ENCODE measurements at regions not wholly inside any gene's neighbourhood (a gene's known extent, or its start where the extent isn't known, plus 50 kb on each side); places are given as distances from the start of the nearest gene placed in this dataset.

DNA sequence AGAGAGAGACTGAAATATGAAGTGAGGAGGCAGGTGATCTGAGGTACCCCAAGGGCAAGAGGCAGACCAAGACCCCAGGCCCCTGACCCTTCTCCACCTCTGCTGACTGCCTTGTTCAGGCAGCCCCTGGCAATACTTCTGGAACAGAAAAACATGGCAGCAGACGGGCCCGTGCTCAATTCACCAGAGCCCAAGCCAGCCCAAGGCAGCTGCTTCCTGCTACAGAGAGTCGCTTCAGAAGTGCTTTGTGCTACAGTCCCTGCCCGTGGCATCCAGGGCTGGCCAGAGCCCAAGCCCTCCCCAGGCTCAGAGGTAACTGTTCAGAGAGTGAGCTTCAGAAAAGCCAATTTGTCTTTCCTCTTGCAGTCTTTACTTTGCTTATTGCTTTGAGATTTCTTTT lies 151.4 kb upstream of the FSTL4 start:
- DNase-seq (ENCODE audit: low read depth), result no peak

DNA sequence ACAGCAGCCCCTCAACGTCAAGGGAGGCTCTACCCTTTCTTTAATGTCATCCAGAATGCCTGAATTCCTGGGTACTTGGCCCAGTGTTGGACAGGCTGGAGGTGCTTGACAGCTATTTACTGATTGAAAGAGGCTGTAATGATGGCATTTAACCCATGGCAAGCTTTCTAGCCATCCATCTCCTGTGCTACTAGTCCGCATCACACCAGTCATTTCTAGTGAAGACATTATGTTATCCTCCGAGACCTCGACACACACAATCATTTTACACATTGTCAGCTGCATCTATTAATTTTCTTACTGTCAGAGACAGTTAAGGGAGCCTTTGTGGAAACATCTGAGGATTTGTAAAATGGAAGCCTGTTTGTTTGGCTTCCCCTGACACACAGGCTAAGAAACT lies 149.3 kb upstream of the FSTL4 start:
- no peak for DNase-seq (ENCODE audit: low read depth)

DNA sequence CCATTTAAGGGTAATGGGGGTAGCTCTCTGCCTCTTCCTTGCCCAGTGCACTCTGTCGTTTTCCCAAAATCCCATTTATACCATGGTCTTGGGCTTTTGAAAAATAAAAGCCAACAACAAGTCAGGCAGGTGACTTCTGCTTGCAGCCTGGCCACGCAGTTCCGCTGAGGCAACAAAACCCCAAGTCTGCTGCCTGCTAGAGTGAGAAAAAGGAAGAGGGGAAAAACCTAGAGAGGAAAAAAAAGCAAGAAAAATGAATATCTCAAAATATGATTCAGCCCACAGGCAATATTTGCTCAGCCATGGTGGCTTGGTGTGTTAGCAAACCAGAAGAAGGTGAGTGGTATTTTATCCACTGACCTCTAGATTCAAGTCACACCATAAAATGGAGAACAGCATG lies 148.2 kb upstream of the FSTL4 start:
- no peak for DNase-seq (ENCODE audit: low read depth)

DNA sequence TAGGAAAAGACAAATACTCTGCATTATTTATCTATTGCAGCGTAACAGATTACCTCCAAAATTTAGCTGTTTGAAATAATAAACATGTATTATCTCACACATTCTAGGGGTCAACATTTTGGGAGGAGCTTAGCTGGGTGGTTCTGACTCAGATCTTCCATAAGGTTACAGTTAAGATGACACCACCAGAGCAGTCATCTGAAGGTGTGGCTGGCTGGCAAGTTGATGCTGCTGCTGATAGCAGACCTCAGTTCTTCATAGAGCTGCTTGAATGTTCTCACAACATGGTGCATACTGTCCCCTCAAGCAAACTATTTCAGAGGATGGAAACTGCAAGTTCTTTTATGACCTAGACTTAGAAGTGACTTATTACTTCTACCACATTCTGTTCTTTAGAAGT lies 146.3 kb upstream of the FSTL4 start:
- no peak for DNase-seq (ENCODE audit: low read depth)

DNA sequence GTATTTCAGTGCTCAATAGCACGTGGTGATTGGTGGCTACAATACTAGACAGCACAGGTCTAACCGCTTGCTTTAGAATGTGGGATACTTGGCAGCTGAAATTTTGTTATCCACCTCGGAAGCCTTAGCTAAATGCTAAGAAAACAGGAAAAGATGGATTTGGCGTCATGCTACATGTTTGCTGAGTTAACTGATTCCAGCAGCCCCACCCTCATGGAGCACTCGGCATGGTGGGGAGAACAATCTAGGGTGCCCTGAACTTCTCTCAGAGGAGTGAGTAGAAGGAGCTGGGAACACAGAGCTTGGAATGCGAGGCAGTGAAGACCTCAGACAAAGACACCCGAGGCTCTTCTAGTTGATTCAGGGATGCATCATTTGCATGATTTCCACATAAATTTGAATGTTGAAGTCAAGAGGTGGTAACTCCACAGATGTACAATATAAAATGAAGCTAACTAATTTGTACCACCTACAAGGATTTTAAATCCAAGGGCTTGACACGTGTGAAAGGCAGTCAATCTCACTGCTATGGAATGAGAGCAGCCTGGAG lies 145.1 kb upstream of the FSTL4 start:
- no peak for DNase-seq (ENCODE audit: low read depth)

DNA sequence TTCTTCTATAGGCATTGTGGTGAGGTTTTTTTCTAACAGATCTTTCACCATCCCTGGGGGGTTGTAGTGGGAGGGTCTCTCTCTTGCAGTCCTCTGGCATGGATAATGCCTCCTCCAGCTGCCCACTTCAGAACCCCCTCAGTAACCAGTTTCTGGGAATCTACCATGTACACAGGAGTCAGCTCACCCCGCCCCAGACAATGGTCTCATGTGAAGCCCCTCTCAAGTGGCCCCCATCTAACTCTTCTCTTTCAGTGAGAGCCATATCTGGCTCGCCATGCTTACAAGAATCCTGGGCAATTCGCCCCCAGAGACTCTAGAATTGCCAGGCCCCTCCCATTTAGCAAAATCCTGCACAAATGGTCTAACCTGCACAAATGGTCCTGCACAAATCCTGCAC lies 144.4 kb upstream of the FSTL4 start:
- DNase-seq (ENCODE audit: low read depth), result no peak

DNA sequence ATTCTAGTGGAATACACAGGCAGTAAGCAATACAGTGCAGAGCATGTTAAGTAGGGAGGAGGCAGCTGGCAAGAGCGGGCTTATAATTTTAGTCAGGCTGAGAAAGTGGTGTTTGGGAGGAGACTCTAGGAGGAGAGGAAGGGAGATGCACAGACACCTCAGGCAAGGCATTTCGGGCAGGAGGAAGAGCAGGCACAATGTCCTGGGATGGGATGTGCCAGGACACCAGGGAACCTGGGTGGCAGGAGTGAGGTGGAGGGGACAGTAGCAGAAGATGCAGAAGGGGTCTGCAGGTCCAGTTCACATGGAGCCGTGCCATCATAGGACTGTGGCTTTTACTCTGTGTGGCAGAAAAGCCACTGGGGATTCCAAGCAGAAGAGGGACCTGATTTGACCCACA lies 143.7 kb upstream of the FSTL4 start:
- no peak for DNase-seq (ENCODE audit: low read depth)

DNA sequence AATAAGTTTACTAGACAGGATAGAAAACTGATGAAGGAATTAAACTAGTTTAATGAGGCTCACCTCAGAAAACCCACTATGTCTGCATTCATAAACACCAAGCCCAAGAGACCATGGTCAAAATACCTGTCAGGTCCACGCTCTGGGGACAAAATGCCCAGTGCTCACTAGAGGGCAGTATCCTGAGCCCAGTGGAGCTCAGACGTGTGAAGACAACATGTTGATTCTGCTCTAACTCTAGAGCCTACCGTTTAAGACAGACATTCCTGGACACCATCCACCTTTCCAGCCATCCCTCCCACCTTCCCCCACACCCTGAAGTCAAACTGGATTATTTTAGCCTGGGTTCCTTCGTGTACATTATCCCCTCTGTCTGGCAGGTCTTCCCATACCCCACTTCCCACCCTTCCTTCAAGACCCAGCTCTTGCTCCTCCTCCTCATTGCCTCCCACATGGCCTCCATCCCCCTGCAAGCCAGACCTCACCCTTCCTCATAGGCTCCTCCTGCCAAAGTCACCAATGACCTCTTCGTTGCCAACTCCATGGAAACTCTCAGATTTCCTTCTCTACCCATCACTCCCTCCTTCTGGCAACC lies 142.3 kb upstream of the FSTL4 start:
- no peak for DNase-seq (ENCODE audit: low read depth)

DNA sequence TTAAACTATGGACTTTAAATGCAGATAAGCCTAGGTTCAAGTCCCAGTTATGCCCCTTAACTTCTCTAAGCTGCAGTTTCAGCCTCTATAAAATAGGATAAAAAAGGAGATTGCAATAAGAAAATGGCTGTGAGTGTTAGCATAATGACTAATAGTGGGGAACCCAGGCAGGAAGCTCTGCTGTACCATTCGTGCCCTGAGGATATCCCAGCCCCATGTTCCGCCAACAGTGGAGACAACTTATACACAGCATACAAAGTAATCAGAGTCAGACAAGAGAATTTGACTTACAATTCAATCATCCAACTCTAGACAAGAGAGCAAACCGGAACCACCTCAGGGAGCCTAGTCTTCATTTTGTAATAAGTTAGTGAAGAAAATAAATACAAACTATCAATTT lies 141.5 kb upstream of the FSTL4 start:
- no peak for DNase-seq (ENCODE audit: low read depth)

DNA sequence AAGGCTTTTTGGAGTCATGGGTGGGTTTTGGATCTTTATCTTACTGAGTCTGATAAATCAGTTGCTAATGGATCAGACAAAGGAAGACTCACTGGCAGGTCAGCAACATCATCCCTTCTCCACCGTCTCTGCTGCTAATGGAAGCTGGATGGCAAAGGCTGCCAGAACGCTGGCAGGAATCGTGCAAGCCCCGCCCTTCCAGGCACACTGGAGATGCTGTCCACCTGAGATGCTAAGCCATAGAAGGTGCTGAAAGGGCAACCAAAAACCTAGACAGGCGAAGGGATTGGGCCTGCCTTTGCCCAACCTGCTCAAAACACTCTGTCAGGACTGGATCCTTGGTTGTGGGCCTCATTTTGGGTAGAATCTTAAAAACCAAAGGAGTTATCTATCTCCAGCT lies 139.5 kb upstream of the FSTL4 start:
- no peak for DNase-seq (ENCODE audit: low read depth)

DNA sequence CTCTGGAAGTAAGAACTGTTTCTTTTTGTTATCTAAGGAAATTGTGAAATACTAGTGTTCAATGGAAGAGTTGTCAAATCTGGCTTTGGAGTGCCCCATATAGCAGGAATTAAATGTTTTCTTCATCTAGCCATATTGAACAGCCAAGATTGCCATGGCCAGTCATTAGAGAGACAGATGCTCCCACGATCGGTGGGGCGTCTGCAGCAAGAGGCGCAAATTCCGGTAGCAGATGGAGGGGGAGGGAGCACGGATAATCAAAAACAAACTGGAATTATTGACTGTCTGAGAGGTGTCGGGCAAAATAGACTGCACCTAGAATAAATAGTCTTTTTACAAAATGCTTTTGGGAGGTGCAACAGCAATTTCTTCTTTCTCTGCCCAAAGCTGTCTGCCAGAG lies 139.1 kb upstream of the FSTL4 start:
- no peak for DNase-seq (ENCODE audit: low read depth)

DNA sequence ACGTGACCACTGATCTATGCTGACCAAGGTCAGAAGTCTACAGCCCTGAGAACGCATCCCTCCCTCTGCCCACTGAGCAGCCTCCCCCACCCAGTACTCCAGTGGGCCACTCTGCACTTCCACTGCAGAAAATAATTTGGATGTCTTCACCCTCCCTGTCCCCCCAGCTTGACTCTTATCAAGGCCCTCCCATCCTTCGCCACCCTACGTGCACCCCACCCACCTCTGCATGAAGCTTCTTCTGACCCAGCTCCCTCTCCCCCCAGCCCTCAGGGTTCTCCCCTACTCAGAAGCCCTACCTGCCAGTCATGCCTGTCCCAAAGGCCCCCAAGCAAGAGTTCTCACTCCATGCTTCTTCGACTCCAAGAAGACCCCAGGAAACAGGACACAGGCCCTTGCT lies 138.5 kb upstream of the FSTL4 start:
- no peak for DNase-seq (ENCODE audit: low read depth)

DNA sequence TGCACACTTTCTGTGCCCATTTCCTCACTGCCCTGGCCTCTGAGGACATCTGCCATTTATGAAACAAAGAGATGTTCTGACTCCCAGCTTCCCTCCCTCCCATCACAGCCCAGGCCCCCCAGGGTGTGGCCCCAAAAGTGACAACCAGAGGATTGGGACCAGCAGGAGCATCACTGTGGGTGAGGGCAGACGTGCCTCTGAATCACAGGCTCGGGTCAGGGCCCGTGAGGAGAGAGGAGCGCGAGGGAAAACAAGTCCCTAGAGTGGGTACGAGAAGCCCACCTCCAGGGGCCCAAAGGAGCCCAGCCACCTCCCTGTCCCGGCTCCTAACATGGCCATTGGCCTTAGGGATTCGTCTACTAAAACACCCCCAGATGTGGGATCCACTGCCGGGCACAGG lies 138.0 kb upstream of the FSTL4 start:
- no peak for DNase-seq (ENCODE audit: low read depth)

DNA sequence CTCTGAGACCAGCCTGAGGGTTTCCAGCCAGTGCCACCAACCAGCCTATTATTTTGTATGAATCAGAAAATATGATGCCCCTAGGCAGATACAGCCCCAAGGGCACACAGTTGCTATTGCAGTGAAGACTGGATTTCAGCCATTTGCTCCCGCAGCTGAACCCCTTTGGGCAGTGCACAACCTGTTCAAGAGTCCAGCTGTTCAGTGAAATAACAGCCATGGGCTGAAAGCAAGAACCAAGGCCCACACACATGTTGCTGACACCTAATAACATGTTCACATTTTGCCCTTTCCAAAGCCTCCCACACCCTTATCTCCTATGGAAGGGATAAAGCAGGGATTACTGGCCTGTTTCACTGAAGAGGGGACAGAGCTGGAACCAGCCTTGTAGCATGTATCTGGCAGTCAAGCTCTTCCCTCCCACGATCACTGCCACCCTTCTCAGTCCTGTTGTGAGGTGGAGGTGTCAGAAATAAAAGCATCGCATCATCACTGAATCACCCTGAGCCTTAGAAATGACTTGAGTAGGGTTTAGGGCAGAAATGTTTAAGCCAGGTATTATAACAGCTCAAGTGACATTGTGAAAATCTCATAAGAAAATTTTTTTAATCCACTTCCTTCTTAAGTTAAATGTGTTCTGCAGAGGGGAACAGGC lies 137.1 kb upstream of the FSTL4 start:
- no peak for DNase-seq (ENCODE audit: low read depth)

DNA sequence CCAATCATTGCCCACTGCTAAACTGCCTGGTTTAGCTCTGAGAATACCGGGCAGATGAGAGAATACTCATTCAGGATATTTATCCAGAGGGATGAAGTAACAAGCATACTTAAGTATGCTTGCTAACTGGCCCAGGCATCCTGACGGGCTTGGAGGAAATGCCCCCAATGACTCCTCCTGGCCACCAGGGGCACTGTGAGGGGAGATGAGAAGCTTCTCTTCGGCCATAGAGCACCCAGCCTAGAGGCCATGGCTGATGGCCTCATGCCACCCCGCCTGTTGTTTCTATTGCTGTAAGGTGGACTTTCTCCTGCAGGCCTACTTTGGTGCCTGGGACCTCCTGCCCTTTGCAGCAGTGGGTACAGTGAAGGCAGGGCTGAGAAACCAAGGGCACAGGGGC lies 134.5 kb upstream of the FSTL4 start:
- DNase-seq (ENCODE audit: low read depth), result no peak

DNA sequence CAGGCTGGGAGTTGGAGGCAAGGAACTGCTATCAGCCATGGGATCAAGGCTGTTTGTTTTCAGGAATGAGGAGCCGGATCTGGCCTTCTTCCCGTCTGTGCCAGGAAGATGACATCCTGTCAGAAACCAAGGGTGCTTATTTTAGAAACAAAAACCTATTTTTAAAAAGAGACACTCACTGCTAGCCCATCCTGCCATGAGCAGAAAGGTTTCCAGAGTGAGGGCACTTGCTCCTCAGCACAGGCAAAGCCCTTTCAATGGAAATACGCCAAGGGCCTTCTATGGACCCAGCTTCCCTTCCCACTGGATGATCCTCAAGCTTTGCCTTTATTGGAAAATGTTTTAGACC lies 132.6 kb upstream of the FSTL4 start:
- DNase-seq (ENCODE audit: low read depth), result no peak

DNA sequence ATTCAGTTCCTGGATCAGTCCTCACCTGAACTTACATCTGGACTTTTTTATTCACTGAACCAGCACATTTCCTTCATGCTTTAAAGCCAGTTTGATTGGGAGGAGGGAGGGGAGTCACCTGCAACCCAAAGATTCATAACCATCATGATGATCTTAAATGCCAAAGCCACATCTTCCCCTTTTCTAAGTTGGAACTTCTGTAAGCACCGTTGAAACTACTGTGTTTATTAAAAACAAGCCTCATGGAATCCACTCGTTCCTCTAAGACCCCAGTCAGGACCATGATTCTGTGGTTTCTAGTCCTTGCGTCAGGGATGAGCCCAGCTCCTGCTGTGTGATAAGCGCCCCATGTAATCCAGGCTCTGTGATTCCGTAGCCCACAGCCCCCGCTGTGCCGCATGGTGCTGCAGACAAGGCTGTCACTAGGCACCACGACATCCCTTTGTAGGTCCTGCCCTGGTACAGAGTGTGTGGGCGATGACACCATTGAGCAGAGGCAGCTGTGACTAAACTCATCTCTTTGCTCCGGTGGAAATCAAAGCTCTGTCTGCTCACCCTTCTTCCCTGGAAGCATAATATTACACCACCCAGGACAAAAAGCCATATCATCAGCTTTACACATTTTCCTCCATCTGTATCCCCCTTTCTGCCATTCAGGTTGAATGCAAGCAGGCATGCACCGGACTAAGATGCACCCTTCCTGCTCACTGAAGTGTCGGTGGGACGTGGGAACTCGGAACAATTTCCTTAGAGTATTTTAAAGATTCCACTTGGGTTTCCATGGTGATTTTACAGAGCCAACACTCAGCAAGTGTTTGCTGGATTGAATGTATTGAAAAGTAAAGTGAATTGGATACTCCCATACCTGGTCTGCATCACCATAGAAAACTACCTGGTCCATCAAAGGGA lies 132.0 kb upstream of the FSTL4 start:
- no peak for DNase-seq (ENCODE audit: low read depth)

DNA sequence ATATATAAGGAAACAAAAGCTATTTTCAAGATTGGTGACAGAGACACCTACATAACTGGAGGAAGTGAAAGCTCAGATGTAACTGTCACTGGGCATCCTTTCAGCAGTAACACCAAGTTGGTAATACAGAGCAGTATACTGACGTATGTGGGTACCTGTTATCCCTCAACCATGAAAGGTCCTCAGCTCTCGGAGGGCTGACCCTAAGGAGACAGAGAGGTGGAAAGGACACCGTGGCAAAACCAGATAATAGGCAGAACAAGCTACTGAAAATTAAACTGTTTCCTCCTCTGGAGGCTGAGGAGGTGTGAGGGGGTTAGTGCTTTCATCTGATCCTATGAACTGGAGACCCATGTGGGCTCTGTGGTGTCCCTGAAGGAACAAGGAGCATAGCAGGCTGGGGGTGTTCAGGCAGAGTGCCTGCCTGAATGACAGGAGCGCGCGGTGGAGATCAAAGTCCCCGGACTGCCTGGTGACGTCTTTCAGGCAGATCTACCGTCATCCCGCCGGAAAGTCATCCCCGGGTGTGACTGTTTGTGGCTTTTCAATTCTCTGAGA lies 130.2 kb upstream of the FSTL4 start:
- DNase-seq (ENCODE audit: low read depth), result no peak

DNA sequence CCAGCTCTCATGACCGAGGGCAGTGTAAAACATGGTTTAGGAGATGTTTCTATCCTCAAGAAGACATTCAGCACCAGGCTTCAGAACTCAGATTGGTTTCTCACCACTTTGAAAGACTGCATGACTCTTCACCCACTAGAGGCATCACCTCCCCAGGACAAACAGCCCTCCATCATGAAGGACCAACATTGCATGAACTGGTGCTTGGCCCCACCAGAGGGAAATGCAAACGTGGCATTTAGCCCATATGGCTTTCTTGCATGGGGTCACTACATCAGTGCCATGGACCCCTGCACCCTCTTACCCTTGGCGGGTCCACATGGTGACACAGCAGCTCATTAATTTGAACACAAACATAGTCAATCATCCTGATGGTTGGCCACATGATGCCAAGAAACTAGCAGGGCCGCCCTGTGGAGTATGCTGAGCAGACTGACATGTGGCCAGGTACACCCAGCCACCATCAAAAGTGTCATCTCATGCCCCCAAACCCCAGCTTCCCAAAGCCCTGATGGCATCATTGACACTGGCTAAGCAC lies 129.5 kb upstream of the FSTL4 start:
- DNase-seq (ENCODE audit: low read depth), result no peak

DNA sequence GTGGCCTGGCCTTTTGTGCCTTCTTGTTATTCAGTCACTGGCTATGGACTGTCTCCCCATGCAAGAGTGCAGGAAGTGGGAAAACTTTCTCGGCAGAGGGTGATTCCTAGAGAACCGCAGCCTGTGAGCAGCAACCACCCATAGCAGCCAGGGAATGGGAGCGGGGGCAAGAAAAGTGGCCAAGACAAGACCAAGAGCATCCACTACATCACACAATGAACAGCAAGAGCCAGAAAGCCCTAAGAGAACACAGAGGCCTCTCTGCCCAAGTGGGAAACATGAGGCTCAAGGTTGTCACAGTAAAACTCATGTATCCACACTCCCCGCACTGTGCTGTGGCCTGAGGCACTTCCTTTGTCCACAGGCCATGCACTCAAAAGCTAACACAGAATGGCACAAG lies 129.1 kb upstream of the FSTL4 start:
- DNase-seq (ENCODE audit: low read depth), result no peak

DNA sequence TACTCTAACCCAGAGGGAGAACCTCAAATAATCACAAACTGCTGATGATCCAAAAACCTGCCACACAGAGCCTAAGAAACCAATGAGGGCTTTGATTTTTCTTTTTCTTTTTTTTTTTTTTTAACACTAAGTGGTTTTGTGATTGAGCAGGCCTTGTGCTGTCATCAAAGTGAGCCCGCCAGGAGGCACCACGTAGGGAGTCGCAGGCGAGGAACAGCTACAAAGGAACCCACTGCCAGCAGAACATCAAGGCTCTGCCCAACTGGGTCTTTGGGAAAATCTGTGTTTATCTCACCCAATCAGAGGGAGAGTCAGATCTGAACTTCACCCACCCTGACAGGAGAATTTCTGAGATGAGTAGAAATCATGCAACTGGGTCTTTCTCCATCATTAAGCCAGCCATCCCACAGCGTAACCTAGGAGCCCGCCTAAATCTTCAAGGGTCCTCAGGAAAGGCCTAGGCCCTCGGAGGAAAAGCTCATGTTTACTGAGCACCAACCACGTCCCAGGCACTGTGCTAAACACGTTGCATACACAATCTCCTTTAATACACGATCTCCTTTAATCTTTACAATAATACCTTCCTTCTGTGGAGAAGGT lies 126.9 kb upstream of the FSTL4 start:
- DNase-seq (ENCODE audit: low read depth), result no peak

DNA sequence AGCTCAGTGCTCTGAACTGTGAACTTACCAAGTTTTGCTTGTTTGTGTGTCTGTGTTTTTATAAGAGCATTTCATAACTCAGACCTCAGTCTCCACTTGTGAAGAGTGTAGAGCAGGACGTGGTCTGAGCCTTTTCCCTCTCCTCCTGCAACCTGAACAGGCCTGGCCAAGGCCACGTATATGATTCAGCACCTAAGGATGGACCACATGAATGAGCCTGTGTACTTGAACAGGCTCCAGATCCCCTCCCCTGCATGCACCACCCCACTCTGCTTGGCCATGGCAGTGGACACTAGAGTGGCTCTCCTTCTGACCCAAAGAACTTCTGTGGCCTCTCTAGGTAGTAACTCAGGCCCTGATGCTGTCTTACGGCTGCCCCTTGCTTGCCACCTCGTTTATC lies 125.9 kb upstream of the FSTL4 start:
- no peak for DNase-seq (ENCODE audit: low read depth)

Data from stimulated activated CD8-positive, alpha-beta memory T cell treated with anti-CD3 and anti-CD28 coated beads, Interleukin-12 subunit alpha, Interleukin-12 subunit beta, amount 100 ng/mL, for 1 hour (primary cell).